Pancreas (tissue), 10 donors: ENCODE measurements at regions not wholly inside any gene's neighbourhood (a gene's known extent, or its start where the extent isn't known, plus 50 kb on each side); places are given as distances from the start of the nearest gene placed in this dataset.

Experiments used
- ATAC-seq, 4 donors: fragments of 200-7000 bp; cut with Tn5 transposase; one replicate each; pipeline versions ENCODE4 v1.8.0 to v1.9.1; 2020; ENCODE audit warnings: mild to moderate bottlenecking in 4 of 4, moderate library complexity in 4 of 4
- DNase-seq, 6 donors: peaks; one replicate each; pipeline ENCODE4 v3.0.0-alpha.2; 2020
- FAIRE-seq: peaks from 2 replicates; lab custom pipeline; 2012; peaks lifted over from hg19 to GRCh38; lab: Jason Lieb, UNC
- H3K27ac ChIP-seq, 4 donors: fragments of 200-600 bp; sonication (generic); 1 replicate in 3 of 4; 2 replicates in 1 of 4; pipeline versions ENCODE4 v1.5.0 to v1.8.0; 2020
- H3K27me3 ChIP-seq, 4 donors: fragments of 200-600 bp; one replicate each; pipeline ENCODE4 v1.8.0; 2021
- H3K36me3 ChIP-seq, 3 donors: fragments of 200-600 bp; sonication (generic) in 1 of 3; one replicate each; pipeline versions ENCODE4 v1.5.0 to v1.8.0; 2020 to 2021
- H3K4me1 ChIP-seq, 3 donors: fragments of 200-600 bp; one replicate each; pipeline ENCODE4 v1.8.0; 2021
- H3K4me3 ChIP-seq, 4 donors: fragments of 200-600 bp; sonication (generic) in 2 of 4; one replicate each; pipeline versions ENCODE4 v1.5.0 to v1.8.0; 2020 to 2021
- H3K9me3 ChIP-seq, 4 donors: fragments of 200-600 bp; one replicate each; pipeline ENCODE4 v1.8.0; 2021
- CTCF ChIP-seq, 4 donors: fragments of 200-600 bp; sonication (generic) in 3 of 4; IDR thresholded peaks; one replicate each; pipeline versions ENCODE4 v1.5.0 to v1.8.0; 2021; ENCODE audit warnings: antibody characterized with exemption in 4 of 4
- WGBS, 2 donors: extraction: QIAGEN DNeasy Blood & Tissue Kit; methylation state at CpG; one replicate each; pipeline ENCODE4 v1.1.7; 2013; 5-methylcytosine and 5-hydroxymethylcytosine counted together
- intact Hi-C, 3 donors: fragments of 100-400 bp; cut with DNase I; formaldehyde crosslinking; loops; one replicate each; pipeline versions ENCODE4 v1.11.1 to v1.14.2; 2022
- donor health status: healthy with polysubstance abuse.
- donor health status: DM: no; HTN: no; CAD: no; lungs with moderate emphysema.
- donor health status: DM: no; HTN: no; CAD: no.
- donor health status: control.
- donor health status: control.
- donor health status: Bipolar disorder and iron deficiency.
- donor health status: DM: yes; HTN: yes; CAD: no.
- donor health status: DM: no; HTN: no; CAD: no.
- donor health status: DM: no; HTN: no; CAD: no.
- donor health status: DM: yes; HTN: yes; CAD: no.

DNA sequence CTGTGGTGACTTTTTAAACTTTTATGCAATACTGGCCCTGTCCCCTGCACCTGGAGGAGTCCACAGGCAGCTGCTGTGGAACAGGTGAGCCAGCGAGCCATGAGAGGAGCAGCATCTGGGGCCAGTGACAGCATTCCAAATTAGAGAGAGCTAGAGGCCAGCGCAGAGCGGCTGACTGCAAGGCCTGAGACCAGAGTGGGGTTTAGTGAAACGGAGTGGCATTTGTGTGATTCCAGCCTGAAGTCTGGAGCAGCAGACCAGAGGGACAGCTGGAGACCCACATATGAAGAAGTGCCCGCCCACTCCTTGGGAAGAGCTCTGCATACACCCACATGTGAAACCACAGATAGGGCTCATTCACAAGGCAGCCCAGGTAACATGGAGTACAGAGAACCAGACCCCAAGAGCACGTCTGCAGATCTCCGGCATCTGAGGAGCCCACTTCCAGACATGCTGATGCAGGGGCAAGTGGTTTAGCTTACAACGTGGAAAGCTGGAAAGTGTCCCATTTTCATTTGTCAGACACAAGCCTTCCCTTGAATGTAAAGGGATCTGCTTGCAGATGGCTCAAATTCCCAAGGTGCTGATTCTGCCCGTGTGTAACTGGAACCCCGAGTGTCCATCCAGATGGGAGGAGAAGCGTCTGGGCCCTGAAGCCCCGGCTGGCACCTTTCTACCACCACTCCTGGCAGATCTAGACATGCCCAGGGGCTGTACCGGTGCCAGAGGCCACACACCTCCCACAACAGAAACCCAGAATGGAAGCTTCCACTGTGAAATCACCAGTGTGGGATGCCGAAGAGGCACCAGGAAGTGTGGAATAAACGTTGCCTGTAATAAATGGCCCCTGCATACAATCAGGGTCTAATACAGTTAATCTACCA is 256.0 kb upstream of the TCERG1L start:
- no peak overlapping the region for H3K4me3 ChIP-seq
- intact Hi-C loops: no loop called here
- peaks cover 0 to 6% (median 0%) of the 10 kb centered on the region in 4 donors for H3K9me3 ChIP-seq
- no peaks in the 10 kb centered on the region for H3K4me1 ChIP-seq
- H3K27ac ChIP-seq: no peak overlapping the region
- 63 to 68% methylated on average over 15 of the region's 15 CpGs for WGBS, 2 donors
- ATAC-seq (no peak), FAIRE-seq (no peak), DNase-seq (peak in 1 of 6 donors; percentile 24)
- peaks cover 0 to 4% (median 1%) of the 10 kb centered on the region in 4 donors for H3K27me3 ChIP-seq
- TF ChIP-seq CTCF (IDR thresholded peaks at IDR 0.05): no peak
- H3K36me3 ChIP-seq: no peaks in the 10 kb centered on the region

DNA sequence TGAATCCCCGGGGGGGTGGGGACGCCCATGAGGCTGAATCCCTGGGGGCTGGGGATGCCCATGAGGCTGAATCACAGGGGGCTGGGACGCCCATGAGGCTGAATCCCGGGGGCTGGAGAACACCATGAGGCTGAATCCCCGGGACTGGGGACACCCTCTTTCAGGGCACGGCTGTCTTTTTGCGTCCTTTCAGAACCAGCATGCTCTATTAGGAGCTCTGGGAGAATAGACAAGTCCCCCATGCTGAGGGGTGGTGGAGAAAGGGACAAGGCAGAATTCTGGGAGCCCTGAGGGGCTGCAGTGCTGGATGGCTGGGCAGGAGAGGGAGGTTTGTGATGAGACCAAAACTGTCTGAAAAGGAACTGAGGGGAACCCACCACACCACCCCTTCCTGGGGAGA is 257.3 kb upstream of the TCERG1L start:
- Histone ChIP-seq H3K4me1 (no peaks in the 10 kb centered on the region), H3K4me3 (no peak overlapping the region), H3K36me3 (no peaks in the 10 kb centered on the region), H3K27ac (no peak overlapping the region), H3K27me3 (peaks cover 0 to 4% (median 1%) of the 10 kb centered on the region in 4 donors), H3K9me3 (peaks cover 0 to 6% (median 0%) of the 10 kb centered on the region in 4 donors)
- FAIRE-seq (no peak), ATAC-seq (no peak), DNase-seq (no peak)
- TF ChIP-seq CTCF (IDR thresholded peaks at IDR 0.05): no peak
- intact Hi-C loops: no loop called here
- whole genome bisulfite sequencing, 2 donors: 57 to 73% methylated on average over 7 of the region's 7 CpGs

- intact Hi-C loops: no loop called here
- no peak for DNase-seq
- TF ChIP-seq CTCF (IDR thresholded peaks at IDR 0.05): no peak
Observed at GRCh38 chr10:131569851-131570715, 258.6 kb upstream of the TCERG1L start.

DNA sequence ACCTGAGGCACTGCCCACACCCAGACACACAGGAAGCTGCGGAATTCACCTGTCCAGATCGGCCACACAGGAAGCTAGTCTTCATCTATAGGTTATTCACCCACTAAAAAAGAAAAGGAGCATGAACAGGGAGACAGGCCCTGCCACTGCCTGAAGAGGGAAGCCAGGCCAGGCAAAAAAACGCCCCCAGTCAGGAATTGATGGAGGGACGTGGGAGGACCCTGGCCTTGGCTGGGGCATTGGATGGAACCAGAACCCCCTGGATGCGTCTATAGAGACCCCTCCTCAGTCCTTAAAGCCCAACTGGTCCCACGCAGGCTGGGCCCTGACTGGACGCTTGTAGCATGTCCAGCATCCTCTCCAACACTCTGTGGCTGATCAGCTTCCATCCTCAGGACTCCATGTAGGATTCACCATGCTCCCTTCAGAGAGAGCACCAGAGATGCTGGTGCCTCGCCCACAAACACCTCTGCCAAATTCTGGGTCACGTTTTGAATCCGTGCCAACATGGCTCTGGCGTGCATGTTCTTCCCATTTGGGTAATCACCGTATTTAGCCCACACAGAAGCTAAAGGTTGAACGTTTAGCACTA is 259.3 kb upstream of the TCERG1L start:
- WGBS, 2 donors: 53 to 63% methylated on average over 13 of the region's 13 CpGs
- Histone ChIP-seq H3K27ac (no peak overlapping the region), H3K9me3 (no peaks in the 10 kb centered on the region), H3K27me3 (peaks cover 0 to under 1% (median 0%) of the 10 kb centered on the region in 4 donors), H3K36me3 (no peaks in the 10 kb centered on the region), H3K4me3 (no peak overlapping the region), H3K4me1 (no peaks in the 10 kb centered on the region)
- no peak for FAIRE-seq
- no peak for ATAC-seq
- no peak for TF ChIP-seq CTCF (IDR thresholded peaks at IDR 0.05)
- DNase-seq: no peak
- intact Hi-C loops: no loop called here

More at GRCh38 chr10:131569851-131570715, 258.6 kb upstream of the TCERG1L start:
- H3K4me3 ChIP-seq: no peak overlapping the region
- H3K36me3 ChIP-seq: no peaks in the 10 kb centered on the region
- H3K27ac ChIP-seq: no peak overlapping the region
- WGBS, 2 donors: 71 to 78% methylated on average over 20 to 21 of the region's 21 CpGs
- ATAC-seq (no peak), FAIRE-seq (no peak)
- H3K27me3 ChIP-seq: peaks cover 0 to 4% (median 0%) of the 10 kb centered on the region in 4 donors
- H3K4me1 ChIP-seq: no peaks in the 10 kb centered on the region
- H3K9me3 ChIP-seq: peaks cover 0 to 2% (median 0%) of the 10 kb centered on the region in 4 donors
